Loucy (cell line): ENCODE measurements at regions not wholly inside any gene's neighbourhood (a gene's known extent, or its start where the extent isn't known, plus 50 kb on each side); places are given as distances from the start of the nearest gene placed in this dataset.

Source experiments
- H2AFZ ChIP-seq: fragments of 200-600 bp; sonication (generic); 2 replicates; pipeline ENCODE4 v1.6.0; 2016; ENCODE audit warnings: antibody characterized with exemption, mild to moderate bottlenecking, low read length, moderate library complexity
- H3F3A ChIP-seq: fragments of 200-600 bp; 2 replicates; pipeline ENCODE4 v1.6.0; 2016; ENCODE audit warnings: antibody characterized with exemption, low read depth, mild to moderate bottlenecking
- H3K27me3 ChIP-seq: fragments of 200-600 bp; sonication (generic); 2 replicates; pipeline ENCODE4 v1.6.1; 2014; ENCODE audit warnings: low read length, mild to moderate bottlenecking; ENCODE audit not compliant: insufficient read depth, poor library complexity, severe bottlenecking
- H3K36me3 ChIP-seq: fragments of 200-600 bp; sonication (generic); 2 replicates; pipeline ENCODE4 v1.6.1; 2016; ENCODE audit warnings: low read length; ENCODE audit not compliant: insufficient read depth
- H3K4me1 ChIP-seq: fragments of 200-600 bp; sonication (generic); 2 replicates; pipeline ENCODE4 v1.5.1; 2014; ENCODE audit warnings: low read length, mild to moderate bottlenecking; ENCODE audit not compliant: insufficient read depth, poor library complexity, severe bottlenecking
- H3K4me2 ChIP-seq: fragments of 200-600 bp; sonication (generic); 2 replicates; pipeline ENCODE4 v1.6.0; 2014; ENCODE audit warnings: antibody characterized with exemption, low read length, low read depth, mild to moderate bottlenecking; ENCODE audit not compliant: poor library complexity, severe bottlenecking
- H3K4me3 ChIP-seq: fragments of 200-600 bp; sonication (generic); 2 replicates; pipeline ENCODE4 v1.5.1; 2014; ENCODE audit warnings: low read length, mild to moderate bottlenecking, mixed read lengths; ENCODE audit not compliant: poor library complexity, severe bottlenecking
- H3K79me2 ChIP-seq: fragments of 200-600 bp; sonication (generic); 2 replicates; pipeline ENCODE4 v1.6.1; 2014; ENCODE audit warnings: low read length; ENCODE audit not compliant: insufficient read depth
- H3K9ac ChIP-seq: fragments of 200-600 bp; sonication (generic); 2 replicates; pipeline ENCODE4 v1.6.0; 2014; ENCODE audit warnings: mild to moderate bottlenecking, low read depth, low read length, moderate library complexity; ENCODE audit not compliant: poor library complexity, severe bottlenecking
- H3K9me2 ChIP-seq: fragments of 200-600 bp; sonication (generic); replicated peaks from 2 replicates; pipeline ENCODE4 v1.6.1; 2016; ENCODE audit warnings: low read depth, low read length, mixed read lengths
- H3K9me3 ChIP-seq: fragments of 200-600 bp; sonication (generic); 2 replicates; pipeline ENCODE4 v1.6.1; 2014; ENCODE audit warnings: mild to moderate bottlenecking, antibody characterized with exemption, low read length, low read depth; ENCODE audit not compliant: insufficient read depth
- H4K20me1 ChIP-seq: fragments of 200-600 bp; sonication (generic); 2 replicates; pipeline ENCODE4 v1.6.0; 2014; ENCODE audit warnings: antibody characterized with exemption, low read length, mild to moderate bottlenecking; ENCODE audit not compliant: insufficient read depth, poor library complexity, severe bottlenecking
- EZH2phosphoT487 ChIP-seq: fragments of 200-600 bp; IDR thresholded peaks from 2 replicates; pipeline ENCODE4 v1.6.1; 2018; ENCODE audit warnings: antibody characterized with exemption, mild to moderate bottlenecking, moderate library complexity, borderline replicate concordance
- TF ChIP-seq, protein P1 (sequence below): fragments of 200-600 bp; sonication (generic); conservative IDR thresholded peaks from 2 replicates; pipeline ENCODE4 v1.5.1; 2014; ENCODE audit warnings: mild to moderate bottlenecking, antibody characterized with exemption, low read length

DNA sequence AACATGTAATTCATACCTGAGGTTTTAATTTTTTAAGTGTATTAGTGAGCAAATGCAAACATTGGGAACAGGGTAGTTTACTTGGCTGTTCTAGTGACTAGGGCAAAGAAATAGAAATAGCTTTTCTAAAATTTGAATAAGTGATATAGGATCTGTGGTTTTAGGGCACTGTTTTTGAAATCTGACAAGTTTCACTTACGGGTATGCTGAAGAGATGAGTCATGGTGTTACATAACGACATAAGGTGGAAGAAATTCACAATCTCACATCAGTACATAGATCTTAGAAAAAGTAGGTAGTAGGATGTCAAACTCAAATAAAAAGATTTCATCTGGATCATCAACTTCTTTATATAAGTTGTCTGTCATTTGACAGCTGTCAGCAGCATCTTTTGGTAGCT, 772.3 kb downstream of the MAT2B start:
- Histone ChIP-seq H2AFZ (no peak overlapping the region), H3K4me1 (no peaks in the 10 kb centered on the region), H3K36me3 (no peaks in the 10 kb centered on the region), H3K4me2 (no peak overlapping the region), H3F3A (no peaks in the 10 kb centered on the region), H3K4me3 (no peak overlapping the region), H3K79me2 (no peaks in the 10 kb centered on the region), H3K27me3 (no peaks in the 10 kb centered on the region), H4K20me1 (no peaks in the 10 kb centered on the region), H3K9ac (no peak overlapping the region), H3K9me3 (no peaks in the 10 kb centered on the region), H3K9me2 (no peaks in the 10 kb centered on the region)
- no peak for TF ChIP-seq EZH2phosphoT487
- TF ChIP-seq, protein P1, sequence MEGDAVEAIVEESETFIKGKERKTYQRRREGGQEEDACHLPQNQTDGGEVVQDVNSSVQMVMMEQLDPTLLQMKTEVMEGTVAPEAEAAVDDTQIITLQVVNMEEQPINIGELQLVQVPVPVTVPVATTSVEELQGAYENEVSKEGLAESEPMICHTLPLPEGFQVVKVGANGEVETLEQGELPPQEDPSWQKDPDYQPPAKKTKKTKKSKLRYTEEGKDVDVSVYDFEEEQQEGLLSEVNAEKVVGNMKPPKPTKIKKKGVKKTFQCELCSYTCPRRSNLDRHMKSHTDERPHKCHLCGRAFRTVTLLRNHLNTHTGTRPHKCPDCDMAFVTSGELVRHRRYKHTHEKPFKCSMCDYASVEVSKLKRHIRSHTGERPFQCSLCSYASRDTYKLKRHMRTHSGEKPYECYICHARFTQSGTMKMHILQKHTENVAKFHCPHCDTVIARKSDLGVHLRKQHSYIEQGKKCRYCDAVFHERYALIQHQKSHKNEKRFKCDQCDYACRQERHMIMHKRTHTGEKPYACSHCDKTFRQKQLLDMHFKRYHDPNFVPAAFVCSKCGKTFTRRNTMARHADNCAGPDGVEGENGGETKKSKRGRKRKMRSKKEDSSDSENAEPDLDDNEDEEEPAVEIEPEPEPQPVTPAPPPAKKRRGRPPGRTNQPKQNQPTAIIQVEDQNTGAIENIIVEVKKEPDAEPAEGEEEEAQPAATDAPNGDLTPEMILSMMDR, result no peak

DNA sequence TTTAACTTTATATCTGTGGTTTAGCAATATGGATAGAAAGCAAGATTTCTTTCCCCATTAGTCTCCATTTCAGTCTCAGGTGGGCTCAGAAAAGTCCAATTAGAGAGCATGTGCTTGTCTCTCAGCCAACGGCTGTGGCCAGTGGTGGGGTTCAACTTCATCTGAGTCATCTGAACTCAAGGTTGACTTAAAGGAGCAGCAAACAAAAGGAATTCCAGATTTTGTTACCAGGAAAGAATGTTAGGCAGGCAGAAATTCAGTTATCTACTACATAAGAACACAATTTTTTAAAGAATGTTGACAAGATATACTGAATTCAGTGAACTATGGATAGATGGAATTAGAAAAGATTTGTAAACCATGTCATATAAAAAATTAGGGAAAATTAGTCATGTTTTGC, 784.1 kb downstream of the MAT2B start:
- H3K36me3 ChIP-seq, result no peaks in the 10 kb centered on the region
- no peaks in the 10 kb centered on the region for H3K9me2 ChIP-seq
- no peak overlapping the region for H2AFZ ChIP-seq
- H3K4me2 ChIP-seq, result no peak overlapping the region
- H4K20me1 ChIP-seq, result no peaks in the 10 kb centered on the region
- TF ChIP-seq, protein P1, result no peak
- no peak overlapping the region for H3K9ac ChIP-seq
- no peaks in the 10 kb centered on the region for H3K79me2 ChIP-seq
- H3K27me3 ChIP-seq, result no peaks in the 10 kb centered on the region
- H3K4me3 ChIP-seq, result no peak overlapping the region
- H3K9me3 ChIP-seq, result no peaks in the 10 kb centered on the region
- H3K4me1 ChIP-seq, result no peaks in the 10 kb centered on the region
- H3F3A ChIP-seq, result no peaks in the 10 kb centered on the region

DNA sequence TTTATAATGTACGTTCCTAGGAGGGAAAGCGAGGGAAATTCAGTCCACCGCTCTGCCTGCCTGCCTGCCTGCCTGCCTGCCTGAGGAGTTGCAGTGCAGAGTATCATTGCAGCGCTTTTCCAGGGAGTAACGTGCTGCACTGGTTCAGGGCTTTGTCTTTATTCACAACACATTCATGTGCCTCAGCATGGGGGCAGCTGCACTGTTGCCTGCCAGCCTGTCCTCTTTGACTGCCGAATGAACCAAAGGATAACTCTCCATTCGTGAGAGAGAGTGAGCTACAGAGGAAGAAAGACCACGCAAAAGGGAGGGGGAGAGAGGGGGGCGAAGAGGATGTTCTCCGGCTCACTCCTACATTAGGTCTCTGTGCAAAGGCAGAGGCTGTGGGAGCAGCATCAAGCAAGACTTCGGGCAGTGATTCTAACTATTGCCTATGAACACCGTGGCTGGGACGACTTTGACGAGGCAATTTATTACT, 791.2 kb downstream of the MAT2B start:
- Histone ChIP-seq H3K9ac (no peak overlapping the region), H3K27me3 (no peaks in the 10 kb centered on the region), H3K4me2 (no peak overlapping the region), H2AFZ (no peak overlapping the region), H3K79me2 (no peaks in the 10 kb centered on the region), H3K36me3 (no peaks in the 10 kb centered on the region), H3K4me1 (no peaks in the 10 kb centered on the region), H4K20me1 (no peaks in the 10 kb centered on the region), H3F3A (no peaks in the 10 kb centered on the region), H3K9me2 (no peaks in the 10 kb centered on the region), H3K9me3 (no peaks in the 10 kb centered on the region), H3K4me3 (no peak overlapping the region)
- TF ChIP-seq, protein P1, result no peak
- TF ChIP-seq EZH2phosphoT487, result no peak
